ENCODE measurements at regions not wholly inside any gene's neighbourhood (a gene's known extent, or its start where the extent isn't known, plus 50 kb on each side); places are given as distances from the start of the nearest gene placed in this dataset.

DNA sequence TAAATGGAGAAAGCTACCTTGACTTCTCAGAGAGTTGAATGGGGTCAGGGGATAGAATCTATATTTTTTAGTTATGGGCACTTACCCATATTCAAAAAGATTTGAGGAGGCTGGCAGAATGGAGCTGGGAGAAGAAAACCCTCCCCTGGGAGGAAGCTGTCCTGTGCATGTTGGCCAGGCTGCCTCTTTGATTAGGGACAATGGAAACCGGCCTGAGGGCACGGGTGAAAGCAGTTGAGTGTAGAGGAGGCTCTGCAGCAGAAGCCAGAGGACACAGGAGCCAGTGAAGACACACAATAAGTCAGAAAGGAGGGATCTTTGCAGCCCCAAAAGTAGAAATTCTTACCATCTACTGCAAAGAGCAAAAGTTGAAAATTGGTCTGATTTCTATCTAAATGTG lies 66.6 kb upstream of the B3GAT1 start:
- TF ChIP-seq, protein P1, sequence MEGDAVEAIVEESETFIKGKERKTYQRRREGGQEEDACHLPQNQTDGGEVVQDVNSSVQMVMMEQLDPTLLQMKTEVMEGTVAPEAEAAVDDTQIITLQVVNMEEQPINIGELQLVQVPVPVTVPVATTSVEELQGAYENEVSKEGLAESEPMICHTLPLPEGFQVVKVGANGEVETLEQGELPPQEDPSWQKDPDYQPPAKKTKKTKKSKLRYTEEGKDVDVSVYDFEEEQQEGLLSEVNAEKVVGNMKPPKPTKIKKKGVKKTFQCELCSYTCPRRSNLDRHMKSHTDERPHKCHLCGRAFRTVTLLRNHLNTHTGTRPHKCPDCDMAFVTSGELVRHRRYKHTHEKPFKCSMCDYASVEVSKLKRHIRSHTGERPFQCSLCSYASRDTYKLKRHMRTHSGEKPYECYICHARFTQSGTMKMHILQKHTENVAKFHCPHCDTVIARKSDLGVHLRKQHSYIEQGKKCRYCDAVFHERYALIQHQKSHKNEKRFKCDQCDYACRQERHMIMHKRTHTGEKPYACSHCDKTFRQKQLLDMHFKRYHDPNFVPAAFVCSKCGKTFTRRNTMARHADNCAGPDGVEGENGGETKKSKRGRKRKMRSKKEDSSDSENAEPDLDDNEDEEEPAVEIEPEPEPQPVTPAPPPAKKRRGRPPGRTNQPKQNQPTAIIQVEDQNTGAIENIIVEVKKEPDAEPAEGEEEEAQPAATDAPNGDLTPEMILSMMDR (IDR thresholded peaks at IDR 0.05) = no peak
- no peak for TF ChIP-seq POLR2A (IDR thresholded peaks at IDR 0.05)
- TF ChIP-seq EP300 (IDR thresholded peaks at IDR 0.05; ENCODE audit: low read depth) = no peak
